CD4-positive, alpha-beta T cell treated with Interleukin-21 for 1 hour (primary cell): ENCODE measurements at regions not wholly inside any gene's neighbourhood (a gene's known extent, or its start where the extent isn't known, plus 50 kb on each side); places are given as distances from the start of the nearest gene placed in this dataset.
A peak's percentile ranks its signal among the peaks of the same experiment; 100 is the strongest.

Experiments used
- DNase-seq: peaks from one replicate; pipeline ENCODE4 v3.0.0-alpha.2; 2020

- no peak for DNase-seq
Measured at GRCh38 chr10:78980354-78980753, 88.4 kb upstream of the ZMIZ1 start.

GRCh38 chr10:78980815-78981214 is 88.0 kb upstream of the ZMIZ1 start:
- no peak for DNase-seq

GRCh38 chr10:78981257-78981969 is 87.4 kb upstream of the ZMIZ1 start:
- DNase-seq, result peak; percentile 13

GRCh38 chr10:78981970-78982281 is 86.8 kb upstream of the ZMIZ1 start:
- no peak for DNase-seq

- no peak for DNase-seq
Measured at GRCh38 chr10:78982726-78983125, 86.0 kb upstream of the ZMIZ1 start.

- DNase-seq, result no peak
Measured at GRCh38 chr10:78983608-78984007, 85.2 kb upstream of the ZMIZ1 start.

GRCh38 chr10:78985973-78986818 is 82.6 kb upstream of the ZMIZ1 start:
- no peak for DNase-seq

- no peak for DNase-seq
Measured at GRCh38 chr10:78991187-78991586, 77.6 kb upstream of the ZMIZ1 start.

GRCh38 chr10:78992333-78992732 is 76.4 kb upstream of the ZMIZ1 start:
- peak; percentile 22 for DNase-seq

GRCh38 chr10:78993261-78993945 is 75.4 kb upstream of the ZMIZ1 start:
- DNase-seq, result no peak

- no peak for DNase-seq
Measured at GRCh38 chr10:78995987-78996791, 72.6 kb upstream of the ZMIZ1 start.

GRCh38 chr10:78996792-78997129 is 72.0 kb upstream of the ZMIZ1 start:
- DNase-seq, result no peak

- DNase-seq, result no peak
Measured at GRCh38 chr10:78997635-78998618, 70.8 kb upstream of the ZMIZ1 start.

- no peak for DNase-seq
Measured at GRCh38 chr10:79001082-79001885, 67.5 kb upstream of the ZMIZ1 start.

- no peak for DNase-seq
Measured at GRCh38 chr10:79002336-79002735, 66.4 kb upstream of the ZMIZ1 start.

GRCh38 chr10:79003183-79004100 is 65.3 kb upstream of the ZMIZ1 start:
- no peak for DNase-seq

GRCh38 chr10:79004311-79004710 is 64.5 kb upstream of the ZMIZ1 start:
- DNase-seq, result no peak

GRCh38 chr10:79005126-79005810 is 63.5 kb upstream of the ZMIZ1 start:
- DNase-seq, result no peak

- DNase-seq, result no peak
Measured at GRCh38 chr10:79007018-79007417, 61.7 kb upstream of the ZMIZ1 start.
